K562 (cell line): ENCODE measurements at regions not wholly inside any gene's neighbourhood (a gene's known extent, or its start where the extent isn't known, plus 50 kb on each side); places are given as distances from the start of the nearest gene placed in this dataset.

ENCODE experiments used
- CCAR2 ChIP-seq: fragments of 200-400 bp; formaldehyde crosslinking; IDR thresholded peaks from 2 replicates; pipeline ENCODE4 v1.6.1; 2017; ENCODE audit warnings: mild to moderate bottlenecking, low read depth, low read length
- CSDE1 ChIP-seq, 2 experiments: fragments of 450-650 bp; IDR thresholded peaks; 2 replicates each; pipeline ENCODE4 v1.6.1; 2016; ENCODE audit warnings: mild to moderate bottlenecking in 1 of 2
- CXXC5 ChIP-seq: fragments of 250-450 bp; sonication (Bioruptor Pico); IDR thresholded peaks from 2 replicates; pipeline ENCODE4 v1.8.0; 2022; ENCODE audit warnings: inconsistent platforms, mild to moderate bottlenecking, moderate library complexity
- DPF2 ChIP-seq: fragments of 450-650 bp; IDR thresholded peaks from 2 replicates; pipeline ENCODE4 v1.6.1; 2016
- ELK3 ChIP-seq: fragments of 450-650 bp; formaldehyde crosslinking; IDR thresholded peaks from 2 replicates; pipeline ENCODE4 v1.4.0; 2020; ENCODE audit warnings: mild to moderate bottlenecking
- HBP1 ChIP-seq: fragments of 450-650 bp; formaldehyde crosslinking; IDR thresholded peaks from 2 replicates; pipeline ENCODE4 v1.4.0; 2022; ENCODE audit warnings: missing genetic modification characterization
- HDAC6 ChIP-seq: IDR thresholded peaks from 2 replicates; pipeline ENCODE4 v1.6.1; 2012; ENCODE audit warnings: low read depth, mild to moderate bottlenecking, control low read depth, inconsistent platforms, low read length, moderate library complexity
- ILF3 ChIP-seq: fragments of 450-650 bp; IDR thresholded peaks from 2 replicates; pipeline ENCODE4 v1.6.1; 2018; ENCODE audit warnings: antibody characterized with exemption, mild to moderate bottlenecking, moderate library complexity, borderline replicate concordance
- MAFF ChIP-seq: IDR thresholded peaks from 2 replicates; pipeline ENCODE4 v1.6.1; 2012; ENCODE audit warnings: low read length, improper control_type of control experiment
- MECOM ChIP-seq: fragments of 250-450 bp; sonication (Bioruptor Pico); IDR thresholded peaks from 2 replicates; pipeline ENCODE4 v1.8.0; 2022; ENCODE audit warnings: inconsistent platforms
- RUNX1 ChIP-seq: sonication (generic); IDR thresholded peaks from 2 replicates; pipeline ENCODE4 v1.6.1; 2016; ENCODE audit warnings: antibody characterized with exemption, low read depth
- SP2 ChIP-seq: IDR thresholded peaks from 2 replicates; pipeline ENCODE4 v1.6.1; 2011; ENCODE audit warnings: mild to moderate bottlenecking, low read depth, low read length, moderate library complexity; ENCODE audit not compliant: poor library complexity, severe bottlenecking; ENCODE audit errors: extremely low read depth
- TEAD2 ChIP-seq: fragments of 450-650 bp; IDR thresholded peaks from 2 replicates; pipeline ENCODE4 v1.6.1; 2016; ENCODE audit warnings: missing genetic modification characterization, control low read depth, missing compliant biosample characterization
- ZBTB17 ChIP-seq: fragments of 450-650 bp; formaldehyde crosslinking; IDR thresholded peaks from 2 replicates; pipeline ENCODE4 v1.4.0; 2020; ENCODE audit warnings: mild to moderate bottlenecking
- ZNF395 ChIP-seq: fragments of 200-800 bp; sonication (Bioruptor generic); IDR thresholded peaks from 2 replicates; pipeline ENCODE4 v1.6.1; 2017; ENCODE audit warnings: missing genetic modification characterization, missing compliant biosample characterization
- ZNF41 ChIP-seq: fragments of 250-450 bp; sonication (Bioruptor Pico); conservative IDR thresholded peaks from 2 replicates; pipeline ENCODE4 v1.4.0; 2020; ENCODE audit warnings: mild to moderate bottlenecking
- ZNF583 ChIP-seq: fragments of 250-450 bp; sonication (Bioruptor Pico); IDR thresholded peaks from 2 replicates; pipeline ENCODE4 v1.4.0; 2020
- TF ChIP-seq, protein P1 (sequence below): sonication (generic); formaldehyde crosslinking; IDR thresholded peaks from 2 replicates; pipeline ENCODE4 v1.8.0; 2023; ENCODE audit warnings: mild to moderate bottlenecking, missing genetic modification reagents
- TF ChIP-seq, protein P2 (sequence below): fragments of 450-650 bp; formaldehyde crosslinking; IDR thresholded peaks from 2 replicates; pipeline ENCODE4 v1.4.0; 2022; ENCODE audit warnings: mild to moderate bottlenecking, moderate library complexity
- TF ChIP-seq, protein P3 (sequence below): sonication (generic); IDR thresholded peaks from 2 replicates; pipeline ENCODE4 v1.6.1; 2016

- TF ChIP-seq SP2 (no peak), ZBTB17 (CRISPR knock-in tag) (no peak), ELK3 (no peak), MAFF (no peak), CSDE1 (IDR thresholded peaks at IDR 0.05) (no peak), CCAR2 (no peak), ILF3 (no peak), ZNF41 (CRISPR knock-in tag) (no peak), HBP1 (no peak), RUNX1 (no peak), CXXC5 (CRISPR knock-in tag) (no peak), MECOM (CRISPR knock-in tag) (no peak), ZNF583 (CRISPR knock-in tag) (no peak), DPF2 (peak; percentile 72), TEAD2 (no peak), ZNF395 (CRISPR knock-in tag) (no peak), HDAC6 (no peak)
- TF ChIP-seq, protein P1, sequence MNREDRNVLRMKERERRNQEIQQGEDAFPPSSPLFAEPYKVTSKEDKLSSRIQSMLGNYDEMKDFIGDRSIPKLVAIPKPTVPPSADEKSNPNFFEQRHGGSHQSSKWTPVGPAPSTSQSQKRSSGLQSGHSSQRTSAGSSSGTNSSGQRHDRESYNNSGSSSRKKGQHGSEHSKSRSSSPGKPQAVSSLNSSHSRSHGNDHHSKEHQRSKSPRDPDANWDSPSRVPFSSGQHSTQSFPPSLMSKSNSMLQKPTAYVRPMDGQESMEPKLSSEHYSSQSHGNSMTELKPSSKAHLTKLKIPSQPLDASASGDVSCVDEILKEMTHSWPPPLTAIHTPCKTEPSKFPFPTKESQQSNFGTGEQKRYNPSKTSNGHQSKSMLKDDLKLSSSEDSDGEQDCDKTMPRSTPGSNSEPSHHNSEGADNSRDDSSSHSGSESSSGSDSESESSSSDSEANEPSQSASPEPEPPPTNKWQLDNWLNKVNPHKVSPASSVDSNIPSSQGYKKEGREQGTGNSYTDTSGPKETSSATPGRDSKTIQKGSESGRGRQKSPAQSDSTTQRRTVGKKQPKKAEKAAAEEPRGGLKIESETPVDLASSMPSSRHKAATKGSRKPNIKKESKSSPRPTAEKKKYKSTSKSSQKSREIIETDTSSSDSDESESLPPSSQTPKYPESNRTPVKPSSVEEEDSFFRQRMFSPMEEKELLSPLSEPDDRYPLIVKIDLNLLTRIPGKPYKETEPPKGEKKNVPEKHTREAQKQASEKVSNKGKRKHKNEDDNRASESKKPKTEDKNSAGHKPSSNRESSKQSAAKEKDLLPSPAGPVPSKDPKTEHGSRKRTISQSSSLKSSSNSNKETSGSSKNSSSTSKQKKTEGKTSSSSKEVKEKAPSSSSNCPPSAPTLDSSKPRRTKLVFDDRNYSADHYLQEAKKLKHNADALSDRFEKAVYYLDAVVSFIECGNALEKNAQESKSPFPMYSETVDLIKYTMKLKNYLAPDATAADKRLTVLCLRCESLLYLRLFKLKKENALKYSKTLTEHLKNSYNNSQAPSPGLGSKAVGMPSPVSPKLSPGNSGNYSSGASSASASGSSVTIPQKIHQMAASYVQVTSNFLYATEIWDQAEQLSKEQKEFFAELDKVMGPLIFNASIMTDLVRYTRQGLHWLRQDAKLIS = no peak; the same call in 1 of the 2 replicates
- TF ChIP-seq, protein P2, sequence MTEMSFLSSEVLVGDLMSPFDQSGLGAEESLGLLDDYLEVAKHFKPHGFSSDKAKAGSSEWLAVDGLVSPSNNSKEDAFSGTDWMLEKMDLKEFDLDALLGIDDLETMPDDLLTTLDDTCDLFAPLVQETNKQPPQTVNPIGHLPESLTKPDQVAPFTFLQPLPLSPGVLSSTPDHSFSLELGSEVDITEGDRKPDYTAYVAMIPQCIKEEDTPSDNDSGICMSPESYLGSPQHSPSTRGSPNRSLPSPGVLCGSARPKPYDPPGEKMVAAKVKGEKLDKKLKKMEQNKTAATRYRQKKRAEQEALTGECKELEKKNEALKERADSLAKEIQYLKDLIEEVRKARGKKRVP = no peak
- TF ChIP-seq, protein P3, sequence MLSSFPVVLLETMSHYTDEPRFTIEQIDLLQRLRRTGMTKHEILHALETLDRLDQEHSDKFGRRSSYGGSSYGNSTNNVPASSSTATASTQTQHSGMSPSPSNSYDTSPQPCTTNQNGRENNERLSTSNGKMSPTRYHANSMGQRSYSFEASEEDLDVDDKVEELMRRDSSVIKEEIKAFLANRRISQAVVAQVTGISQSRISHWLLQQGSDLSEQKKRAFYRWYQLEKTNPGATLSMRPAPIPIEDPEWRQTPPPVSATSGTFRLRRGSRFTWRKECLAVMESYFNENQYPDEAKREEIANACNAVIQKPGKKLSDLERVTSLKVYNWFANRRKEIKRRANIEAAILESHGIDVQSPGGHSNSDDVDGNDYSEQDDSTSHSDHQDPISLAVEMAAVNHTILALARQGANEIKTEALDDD = no peak
These were observed 78.2 kb downstream of the MYL12B start (continued) for GRCh38 chr18:3340015-3340681.
